H1 (cell line): ENCODE measurements at regions not wholly inside any gene's neighbourhood (a gene's known extent, or its start where the extent isn't known, plus 50 kb on each side); places are given as distances from the start of the nearest gene placed in this dataset.

Experiments
- CHD1 ChIP-seq: IDR thresholded peaks from 2 replicates; pipeline ENCODE4 v1.6.1; 2012; ENCODE audit warnings: low read depth, low read length, improper control_type of control experiment
- CHD7 ChIP-seq: fragments of 300-600 bp; sonication (generic); IDR thresholded peaks from 2 replicates; pipeline ENCODE4 v1.7.1; 2012; ENCODE audit warnings: low read length, moderate library complexity, mild to moderate bottlenecking, inconsistent platforms; ENCODE audit not compliant: insufficient replicate concordance
- CTCF ChIP-seq, 3 experiments: IDR thresholded peaks; 1 replicate in 2 of 3; 2 replicates in 1 of 3; pipeline versions ENCODE4 v1.5.1 to v1.6.1; 2011; ENCODE audit warnings: low read length in 3 of 3, mild to moderate bottlenecking in 3 of 3, inconsistent platforms in 2 of 3, low read depth in 1 of 3, moderate library complexity in 1 of 3; ENCODE audit not compliant: insufficient read depth in 1 of 3; ENCODE audit errors: control extremely low read depth in 1 of 3
- EP300 ChIP-seq, 2 experiments: IDR thresholded peaks; 1 replicate in 1 of 2; 2 replicates in 1 of 2; pipeline ENCODE4 v1.6.1; 2011 to 2012; ENCODE audit warnings: low read depth in 2 of 2, low read length in 2 of 2, mild to moderate bottlenecking in 2 of 2, borderline replicate concordance in 1 of 2, inconsistent platforms in 1 of 2, moderate library complexity in 1 of 2
- EZH2 ChIP-seq: fragments of 200-600 bp; sonication (generic); IDR thresholded peaks from 2 replicates; pipeline ENCODE4 v1.7.1; 2012; ENCODE audit warnings: low read depth, mild to moderate bottlenecking, moderate library complexity, low read length, inconsistent platforms; ENCODE audit not compliant: severe bottlenecking
- JUND ChIP-seq: IDR thresholded peaks from 2 replicates; pipeline ENCODE4 v1.6.1; 2011; ENCODE audit warnings: mild to moderate bottlenecking, improper control_type of control experiment, low read length
- NRF1 ChIP-seq: IDR thresholded peaks from 2 replicates; pipeline ENCODE4 v1.6.1; 2011; ENCODE audit warnings: mild to moderate bottlenecking, low read depth, low read length, improper control_type of control experiment
- POLR2A ChIP-seq, 2 experiments: IDR thresholded peaks; 1 replicate in 1 of 2; 2 replicates in 1 of 2; pipeline ENCODE4 v1.6.1; 2011; ENCODE audit warnings: low read depth in 2 of 2, low read length in 2 of 2, mild to moderate bottlenecking in 2 of 2; ENCODE audit errors: control extremely low read depth in 1 of 2
- POLR2AphosphoS5 ChIP-seq: IDR thresholded peaks from 2 replicates; pipeline ENCODE4 v1.6.1; 2011; ENCODE audit warnings: low read depth, low read length
- SUZ12 ChIP-seq: fragments of 200-600 bp; sonication (generic); IDR thresholded peaks from 2 replicates; pipeline ENCODE4 v1.6.1; 2012; ENCODE audit warnings: mild to moderate bottlenecking, inconsistent platforms, low read length, moderate library complexity, mixed read lengths
- TEAD4 ChIP-seq: IDR thresholded peaks from 2 replicates; pipeline ENCODE4 v1.6.1; 2012; ENCODE audit warnings: low read depth, low read length, inconsistent platforms, mixed read lengths

GRCh38 chr7:121798896-121799295, 74.1 kb upstream of the PTPRZ1 start:
- TF ChIP-seq EP300 (IDR thresholded peaks at IDR 0.05; ENCODE audit: borderline replicate concordance in 1 of 2, low read depth in 2 of 2, low read length in 2 of 2): no peak
- TF ChIP-seq CTCF (IDR thresholded peaks at IDR 0.05; ENCODE audit: control extremely low read depth in 1 of 3, insufficient read depth in 1 of 3, low read depth in 1 of 3, low read length in 3 of 3): no peak
- TF ChIP-seq POLR2A (IDR thresholded peaks at IDR 0.05; ENCODE audit: control extremely low read depth in 1 of 2, low read depth in 2 of 2, low read length in 2 of 2): 0 out of 3 replicates have a peak, but pooled peaks of 1 of the 2 experiments have one; percentile 29
- TF ChIP-seq EZH2: no peak
- TF ChIP-seq POLR2AphosphoS5: no peak
- no peak for TF ChIP-seq NRF1
- TF ChIP-seq SUZ12: no peak
- TF ChIP-seq CHD1: no peak
- TF ChIP-seq JUND: no peak
- TF ChIP-seq TEAD4: 0 out of 2 replicates have a peak, but pooled peaks have one; percentile 26
- no peak for TF ChIP-seq CHD7
